Osteocyte (in vitro differentiated cells): ENCODE measurements at regions not wholly inside any gene's neighbourhood (a gene's known extent, or its start where the extent isn't known, plus 50 kb on each side); places are given as distances from the start of the nearest gene placed in this dataset.

Experiments used
- DNase-seq: peaks from one replicate; pipeline ENCODE4 v3.0.0; 2021; ENCODE audit warnings: mixed read lengths; ENCODE audit not compliant: unreplicated experiment; ENCODE audit errors: extremely low spot score
- H3K27ac Mint-ChIP-seq: one replicate; pipeline ENCODE4 v1.8.0; 2021; ENCODE audit warnings: mild to moderate bottlenecking, mixed read lengths; ENCODE audit not compliant: unreplicated experiment
- H3K27me3 Mint-ChIP-seq: one replicate; pipeline ENCODE4 v1.8.0; 2021; ENCODE audit warnings: mixed read lengths; ENCODE audit not compliant: unreplicated experiment
- H3K36me3 Mint-ChIP-seq: one replicate; pipeline ENCODE4 v1.8.0; 2021; ENCODE audit warnings: mixed read lengths; ENCODE audit not compliant: unreplicated experiment
- H3K4me1 Mint-ChIP-seq: one replicate; pipeline ENCODE4 v1.8.0; 2021; ENCODE audit warnings: mixed read lengths; ENCODE audit not compliant: unreplicated experiment
- H3K4me3 Mint-ChIP-seq: one replicate; pipeline ENCODE4 v1.8.0; 2021; ENCODE audit warnings: mild to moderate bottlenecking, moderate library complexity, mixed read lengths; ENCODE audit not compliant: unreplicated experiment
- H3K9me3 Mint-ChIP-seq: one replicate; pipeline ENCODE4 v1.8.0; 2021; ENCODE audit warnings: mixed read lengths; ENCODE audit not compliant: unreplicated experiment
- TF ChIP-seq, protein P1 (sequence below): fragments of 200-600 bp; sonication (generic); IDR thresholded peaks from 2 replicates; pipeline ENCODE4 v1.5.0; 2021; ENCODE audit warnings: antibody characterized with exemption, mild to moderate bottlenecking, moderate library complexity

DNA sequence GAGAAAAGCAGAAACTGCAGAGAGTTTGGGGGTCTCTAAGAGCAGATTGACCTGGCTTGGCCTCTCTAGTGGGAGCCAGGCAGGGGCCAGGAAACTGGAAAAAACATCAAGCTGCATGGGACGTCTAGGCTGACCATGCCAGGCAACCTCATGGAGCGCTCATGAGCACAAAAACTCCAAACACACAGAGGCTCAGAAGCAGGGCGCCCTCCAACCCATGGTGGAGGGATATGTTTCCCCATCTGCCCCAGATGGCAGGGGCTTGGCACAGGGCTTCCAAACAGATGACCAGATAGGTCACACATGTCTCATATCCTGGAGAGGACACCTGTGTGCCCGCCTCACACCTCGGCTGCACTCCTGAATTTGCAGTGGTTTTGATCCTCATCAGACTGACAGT is 879.0 kb downstream of the UQCRFS1 start:
- H3K27ac Mint-ChIP-seq, result no peak overlapping the region
- DNase-seq, result no peak
- no peaks in the 10 kb centered on the region for H3K27me3 Mint-ChIP-seq
- H3K4me1 Mint-ChIP-seq, result no peaks in the 10 kb centered on the region
- no peak overlapping the region for H3K4me3 Mint-ChIP-seq
- H3K9me3 Mint-ChIP-seq, result peaks cover 11% of the 10 kb centered on the region
- TF ChIP-seq, protein P1, sequence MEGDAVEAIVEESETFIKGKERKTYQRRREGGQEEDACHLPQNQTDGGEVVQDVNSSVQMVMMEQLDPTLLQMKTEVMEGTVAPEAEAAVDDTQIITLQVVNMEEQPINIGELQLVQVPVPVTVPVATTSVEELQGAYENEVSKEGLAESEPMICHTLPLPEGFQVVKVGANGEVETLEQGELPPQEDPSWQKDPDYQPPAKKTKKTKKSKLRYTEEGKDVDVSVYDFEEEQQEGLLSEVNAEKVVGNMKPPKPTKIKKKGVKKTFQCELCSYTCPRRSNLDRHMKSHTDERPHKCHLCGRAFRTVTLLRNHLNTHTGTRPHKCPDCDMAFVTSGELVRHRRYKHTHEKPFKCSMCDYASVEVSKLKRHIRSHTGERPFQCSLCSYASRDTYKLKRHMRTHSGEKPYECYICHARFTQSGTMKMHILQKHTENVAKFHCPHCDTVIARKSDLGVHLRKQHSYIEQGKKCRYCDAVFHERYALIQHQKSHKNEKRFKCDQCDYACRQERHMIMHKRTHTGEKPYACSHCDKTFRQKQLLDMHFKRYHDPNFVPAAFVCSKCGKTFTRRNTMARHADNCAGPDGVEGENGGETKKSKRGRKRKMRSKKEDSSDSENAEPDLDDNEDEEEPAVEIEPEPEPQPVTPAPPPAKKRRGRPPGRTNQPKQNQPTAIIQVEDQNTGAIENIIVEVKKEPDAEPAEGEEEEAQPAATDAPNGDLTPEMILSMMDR, result no peak
- no peaks in the 10 kb centered on the region for H3K36me3 Mint-ChIP-seq

DNA sequence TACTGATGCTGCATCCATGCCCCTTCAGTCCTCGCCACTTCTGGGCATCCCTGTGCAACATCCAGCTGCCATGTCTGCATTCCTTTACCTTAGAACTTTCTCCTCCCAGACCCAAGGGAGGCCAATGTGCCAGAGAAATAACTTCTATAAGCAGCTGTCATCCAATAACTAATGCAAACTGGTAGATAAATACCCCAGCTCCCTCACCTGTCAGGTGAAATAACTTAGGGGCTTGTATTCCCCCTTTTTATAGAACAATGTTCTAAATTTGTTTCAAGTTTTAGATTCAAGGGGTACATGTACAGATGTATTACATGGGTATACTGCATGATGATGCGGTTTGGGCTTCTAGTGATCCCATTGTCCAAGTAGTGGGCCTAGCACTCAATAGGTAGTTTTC is 880.1 kb downstream of the UQCRFS1 start:
- H3K27me3 Mint-ChIP-seq, result no peaks in the 10 kb centered on the region
- H3K9me3 Mint-ChIP-seq, result peaks cover 10% of the 10 kb centered on the region
- no peak overlapping the region for H3K27ac Mint-ChIP-seq
- TF ChIP-seq, protein P1, result no peak
- H3K4me3 Mint-ChIP-seq, result no peak overlapping the region
- H3K4me1 Mint-ChIP-seq, result no peaks in the 10 kb centered on the region
- DNase-seq, result no peak
- H3K36me3 Mint-ChIP-seq, result no peaks in the 10 kb centered on the region

DNA sequence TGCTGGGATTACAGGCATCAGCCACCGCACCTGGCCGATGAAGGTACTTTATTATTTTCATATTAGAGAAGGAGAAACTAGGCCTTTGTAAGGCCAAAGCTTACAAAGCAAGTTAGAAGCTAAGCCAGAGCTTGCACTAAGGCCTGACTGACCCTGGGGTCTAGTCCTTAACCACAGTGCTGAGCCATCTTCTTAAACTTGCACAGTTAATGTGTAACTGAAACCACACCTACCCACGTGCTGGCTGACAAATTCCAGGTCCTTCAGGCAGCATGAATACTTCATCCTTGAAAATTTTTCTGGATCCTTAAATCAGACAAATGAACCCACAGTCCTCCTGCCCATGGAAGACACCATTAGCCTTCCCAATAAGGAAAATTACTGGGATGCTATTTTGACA is 880.6 kb downstream of the UQCRFS1 start:
- Mint-ChIP-seq H3K4me1 (no peaks in the 10 kb centered on the region), H3K27ac (no peak overlapping the region), H3K36me3 (no peaks in the 10 kb centered on the region), H3K4me3 (no peak overlapping the region), H3K27me3 (no peaks in the 10 kb centered on the region), H3K9me3 (peaks cover 10% of the 10 kb centered on the region)
- no peak for DNase-seq
- TF ChIP-seq, protein P1, result no peak

DNA sequence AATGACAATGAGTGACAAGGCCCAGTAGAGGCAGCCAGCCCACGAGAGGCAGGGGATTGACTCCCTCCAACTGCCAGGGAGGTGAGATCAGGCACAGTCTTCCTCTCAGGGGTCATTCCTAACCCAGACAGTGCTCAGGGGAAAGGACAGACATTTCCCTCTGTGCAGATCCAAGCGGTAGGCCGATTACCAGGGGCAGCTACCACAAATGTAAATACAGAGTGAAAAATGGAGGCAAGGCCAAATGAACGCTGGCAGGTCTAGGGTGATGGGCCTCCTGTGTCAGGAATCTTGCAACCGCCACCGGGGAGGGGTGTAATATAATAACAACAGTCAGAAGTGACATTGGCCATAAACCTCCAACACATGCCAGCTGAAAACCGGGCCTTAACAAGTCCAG is 881.4 kb downstream of the UQCRFS1 start:
- TF ChIP-seq, protein P1, result no peak

DNA sequence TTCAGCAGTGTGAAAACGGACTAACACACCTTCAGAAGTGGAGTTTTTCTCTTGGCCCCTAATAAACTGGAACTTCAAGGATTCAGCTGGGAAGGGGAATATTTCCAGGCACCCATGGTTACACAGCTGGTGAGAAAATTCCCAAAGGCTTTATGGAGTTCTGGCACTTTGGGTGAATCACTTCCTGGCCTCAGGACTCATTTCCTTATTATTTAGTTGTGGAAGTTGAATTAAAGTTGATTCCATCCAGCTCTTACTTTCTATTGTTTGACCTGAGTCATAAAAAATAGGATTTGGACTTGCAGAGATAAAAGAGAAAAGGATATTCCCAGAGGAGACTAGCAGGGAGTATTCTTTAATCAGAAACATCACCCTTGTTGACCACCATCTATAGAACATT is 882.1 kb downstream of the UQCRFS1 start:
- H3K4me3 Mint-ChIP-seq, result no peak overlapping the region
- TF ChIP-seq, protein P1, result no peak
- no peak for DNase-seq
- H3K4me1 Mint-ChIP-seq, result no peaks in the 10 kb centered on the region
- peaks cover 5% of the 10 kb centered on the region for H3K9me3 Mint-ChIP-seq
- no peaks in the 10 kb centered on the region for H3K36me3 Mint-ChIP-seq
- no peak overlapping the region for H3K27ac Mint-ChIP-seq
- no peaks in the 10 kb centered on the region for H3K27me3 Mint-ChIP-seq

More for the DNA sequence above, 881.4 kb downstream of the UQCRFS1 start:
- Mint-ChIP-seq H3K4me3 (no peak overlapping the region), H3K36me3 (no peaks in the 10 kb centered on the region), H3K27ac (no peak overlapping the region), H3K9me3 (peaks cover 8% of the 10 kb centered on the region), H3K4me1 (no peaks in the 10 kb centered on the region), H3K27me3 (no peaks in the 10 kb centered on the region)
- DNase-seq, result no peak
